ENCODE measurements at regions not wholly inside any gene's neighbourhood (a gene's known extent, or its start where the extent isn't known, plus 50 kb on each side); places are given as distances from the start of the nearest gene placed in this dataset.

DNA sequence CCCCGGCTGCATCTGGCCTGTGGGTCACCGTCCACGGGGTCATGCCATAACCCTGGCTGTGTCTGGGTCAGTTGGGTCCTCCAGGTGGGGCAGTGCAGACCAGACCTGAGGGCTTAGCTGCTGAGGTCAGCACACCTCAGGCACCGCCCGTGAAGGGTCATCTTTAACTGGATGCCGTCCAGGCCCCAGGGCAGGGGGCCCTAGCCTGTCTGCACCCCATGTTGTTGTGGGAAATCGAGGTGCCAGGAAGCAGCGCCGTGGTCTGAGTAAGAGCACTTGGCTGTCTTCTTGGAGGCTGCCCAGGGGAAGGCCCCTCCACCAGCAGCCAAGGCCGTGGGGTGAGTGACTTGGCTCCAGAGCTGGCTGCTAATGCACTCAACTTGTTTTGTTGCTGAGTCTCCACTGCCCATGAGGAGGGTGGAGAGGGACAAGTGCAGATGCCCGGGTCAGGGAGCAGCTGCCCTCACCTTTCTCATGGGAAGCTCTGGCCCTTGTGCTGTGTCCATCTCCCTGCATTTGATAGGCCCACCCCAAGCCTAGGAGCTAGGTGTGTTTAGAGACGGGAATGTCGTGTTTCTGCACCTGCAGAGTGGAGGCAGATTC lies 317.2 kb downstream of the TMEM121 start:
- Histone ChIP-seq H3K4me3 (no peak overlapping the region), H3K27ac (no peak overlapping the region), H3K4me1 (no peaks in the 10 kb centered on the region), H3K27me3 (peaks cover 0 to 17% of the 10 kb centered on the region in 2 donors), H3K9me3 (no peaks in the 10 kb centered on the region), H3K36me3 (no peaks in the 10 kb centered on the region)
- TF ChIP-seq, protein P1, sequence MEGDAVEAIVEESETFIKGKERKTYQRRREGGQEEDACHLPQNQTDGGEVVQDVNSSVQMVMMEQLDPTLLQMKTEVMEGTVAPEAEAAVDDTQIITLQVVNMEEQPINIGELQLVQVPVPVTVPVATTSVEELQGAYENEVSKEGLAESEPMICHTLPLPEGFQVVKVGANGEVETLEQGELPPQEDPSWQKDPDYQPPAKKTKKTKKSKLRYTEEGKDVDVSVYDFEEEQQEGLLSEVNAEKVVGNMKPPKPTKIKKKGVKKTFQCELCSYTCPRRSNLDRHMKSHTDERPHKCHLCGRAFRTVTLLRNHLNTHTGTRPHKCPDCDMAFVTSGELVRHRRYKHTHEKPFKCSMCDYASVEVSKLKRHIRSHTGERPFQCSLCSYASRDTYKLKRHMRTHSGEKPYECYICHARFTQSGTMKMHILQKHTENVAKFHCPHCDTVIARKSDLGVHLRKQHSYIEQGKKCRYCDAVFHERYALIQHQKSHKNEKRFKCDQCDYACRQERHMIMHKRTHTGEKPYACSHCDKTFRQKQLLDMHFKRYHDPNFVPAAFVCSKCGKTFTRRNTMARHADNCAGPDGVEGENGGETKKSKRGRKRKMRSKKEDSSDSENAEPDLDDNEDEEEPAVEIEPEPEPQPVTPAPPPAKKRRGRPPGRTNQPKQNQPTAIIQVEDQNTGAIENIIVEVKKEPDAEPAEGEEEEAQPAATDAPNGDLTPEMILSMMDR (IDR thresholded peaks at IDR 0.05) = no peak
- DNase-seq (peak in 2 of 4 donors; percentile 25 to 58), ATAC-seq (no peak)
- intact Hi-C loops (cut with DNase I) = no loop called here

DNA sequence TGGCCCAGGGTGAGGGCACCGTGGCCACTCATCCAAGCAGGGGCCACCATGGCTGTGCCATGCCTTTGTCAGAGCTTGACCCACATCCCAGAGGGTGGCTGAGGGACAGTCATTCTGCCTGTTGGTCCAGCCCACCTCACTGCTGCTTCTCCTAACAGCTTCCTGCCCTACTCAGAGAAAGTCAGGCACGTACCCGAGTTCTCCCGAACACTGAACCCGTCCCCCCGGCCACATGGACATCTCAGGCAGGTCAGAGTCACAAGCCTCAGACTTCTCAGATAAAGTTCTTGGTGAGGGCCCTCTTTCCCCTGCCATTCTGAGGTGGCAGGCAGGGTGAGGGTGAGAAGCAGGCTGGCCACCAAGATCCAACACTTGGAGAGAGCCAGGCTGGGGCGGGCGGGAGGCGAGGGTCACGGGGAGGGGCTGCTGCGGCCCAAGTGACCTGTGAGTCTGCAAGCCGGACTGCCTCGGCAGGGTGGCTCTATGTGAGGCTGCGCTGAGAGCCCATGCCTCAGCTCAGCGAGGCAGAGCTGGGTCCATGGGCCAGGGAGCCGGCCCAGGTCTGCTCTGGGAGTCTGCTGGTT lies 317.8 kb downstream of the TMEM121 start:
- TF ChIP-seq, protein P1 (IDR thresholded peaks at IDR 0.05) = no peak
- H3K4me3 ChIP-seq = no peak overlapping the region
- no peak overlapping the region for H3K27ac ChIP-seq
- H3K27me3 ChIP-seq = peaks cover 0 to 17% of the 10 kb centered on the region in 2 donors
- no peaks in the 10 kb centered on the region for H3K4me1 ChIP-seq
- DNase-seq = peak in 2 of 4 donors; percentile 18 to 72
- no peaks in the 10 kb centered on the region for H3K36me3 ChIP-seq
- ATAC-seq = no peak
- H3K9me3 ChIP-seq = no peaks in the 10 kb centered on the region
- intact Hi-C loops (cut with DNase I) = no loop called here

DNA sequence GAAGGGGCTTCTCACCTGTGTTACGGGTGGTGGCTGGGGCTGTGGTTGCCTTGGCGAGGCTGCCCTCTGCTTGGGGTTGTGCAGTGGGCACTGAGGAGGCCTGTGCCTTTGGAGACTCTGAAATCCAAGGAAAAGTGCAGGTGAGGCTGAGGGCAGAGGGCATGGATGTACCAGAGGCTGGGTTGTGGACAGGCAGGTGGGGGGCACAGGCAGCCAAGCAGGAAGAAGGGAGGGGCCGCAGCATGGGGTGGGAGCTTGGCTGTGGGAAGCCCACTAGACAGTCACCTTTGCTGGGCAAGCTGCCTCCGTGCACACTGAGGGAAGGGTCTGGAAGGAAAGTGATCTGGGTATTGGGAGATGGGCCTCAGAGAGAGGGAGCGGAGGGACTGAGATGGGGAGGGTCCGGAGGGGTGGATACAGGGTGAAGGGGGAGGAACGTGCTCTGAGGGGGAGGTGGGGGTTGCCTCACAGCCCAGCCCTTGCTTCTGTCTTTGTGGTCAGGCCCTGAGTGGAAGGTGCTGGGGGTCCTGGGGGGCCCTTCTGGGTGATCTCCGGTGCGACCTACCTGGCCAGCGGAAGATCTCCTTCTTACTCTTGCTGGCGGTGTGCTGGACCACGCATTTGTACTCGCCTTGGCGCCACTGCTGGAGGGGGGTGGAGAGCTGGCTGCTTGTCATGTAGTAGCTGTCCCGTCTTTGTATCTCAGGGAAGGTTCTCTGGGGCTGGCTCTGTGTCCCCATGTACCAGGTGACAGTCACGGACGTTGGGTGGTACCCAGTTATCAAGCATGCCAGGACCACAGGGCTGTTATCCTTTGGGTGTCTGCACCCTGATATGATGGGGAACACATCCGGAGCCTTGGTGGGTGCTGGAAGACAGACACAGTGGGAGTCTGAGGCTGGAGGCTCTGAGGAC lies 318.7 kb downstream of the TMEM121 start:
- Histone ChIP-seq H3K9me3 (no peaks in the 10 kb centered on the region), H3K4me3 (no peak overlapping the region), H3K27me3 (peaks cover 0 to 10% of the 10 kb centered on the region in 2 donors), H3K27ac (no peak overlapping the region), H3K4me1 (no peaks in the 10 kb centered on the region), H3K36me3 (no peaks in the 10 kb centered on the region)
- no peak for ATAC-seq
- DNase-seq = peak in 2 of 4 donors; percentile 28 to 50
- TF ChIP-seq, protein P1 (IDR thresholded peaks at IDR 0.05) = no peak
- intact Hi-C loops (cut with DNase I) = no loop called here

DNA sequence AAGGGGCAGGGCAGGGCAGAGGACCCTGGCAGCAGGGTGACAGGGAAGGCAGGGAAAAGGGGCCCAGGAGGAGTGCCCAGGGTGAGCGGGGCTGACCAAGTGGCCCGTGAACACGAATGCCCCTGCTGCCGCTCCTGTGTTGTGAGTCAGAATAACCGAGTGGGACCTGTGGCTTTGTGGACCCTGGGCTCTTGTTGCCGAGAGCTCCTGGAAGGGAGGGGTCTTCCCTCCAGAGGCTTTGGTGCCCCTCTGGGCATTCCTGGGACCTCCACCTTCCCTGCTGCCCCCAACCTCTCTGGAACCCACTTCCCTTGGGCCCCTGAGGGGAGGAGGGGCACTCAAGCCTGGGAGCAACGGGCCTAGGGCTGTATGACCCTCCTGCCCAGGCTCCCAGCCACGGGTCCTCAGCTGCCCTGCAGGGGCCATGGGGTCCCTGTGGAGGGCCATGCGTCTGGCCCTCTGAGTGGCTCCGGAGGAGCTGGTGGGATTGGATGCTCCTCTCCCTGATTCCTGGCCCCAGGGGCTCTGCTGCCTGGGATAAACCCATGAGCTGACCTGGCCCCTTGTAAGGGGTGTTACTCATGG lies 319.4 kb downstream of the TMEM121 start:
- H3K27ac ChIP-seq = no peak overlapping the region
- no peaks in the 10 kb centered on the region for H3K36me3 ChIP-seq
- ATAC-seq = no peak
- no peaks in the 10 kb centered on the region for H3K4me1 ChIP-seq
- H3K27me3 ChIP-seq = peaks cover 0 to 7% of the 10 kb centered on the region in 2 donors
- no peaks in the 10 kb centered on the region for H3K9me3 ChIP-seq
- H3K4me3 ChIP-seq = no peak overlapping the region
- intact Hi-C loops (cut with DNase I) = no loop called here
- DNase-seq = peak in 2 of 4 donors; percentile 22 to 48
- TF ChIP-seq, protein P1 (IDR thresholded peaks at IDR 0.05) = no peak

Measured in left lung (tissue), 4 donors.